ENCODE measurements at regions not wholly inside any gene's neighbourhood (a gene's known extent, or its start where the extent isn't known, plus 50 kb on each side); places are given as distances from the start of the nearest gene placed in this dataset.

GRCh38 chr13:88896466-88896865 lies 1225.3 kb downstream of the SLITRK5 start (continued):
- TF ChIP-seq STAT6 (CRISPR knock-in tag; conservative IDR thresholded peaks at IDR 0.05; ENCODE audit: low read depth), result no peak

GRCh38 chr13:88908961-88909441 lies 1237.8 kb downstream of the SLITRK5 start:
- ChIA-PET CTCF (no interaction called here), POLR2A (no interaction called here)
- Mint-ChIP-seq H3K9me3 (peaks cover 13% of the 10 kb centered on the region), H3K4me3 (no peak overlapping the region), H3K36me3 (peaks cover 7% of the 10 kb centered on the region), H3K27ac (no peak overlapping the region), H3K4me1 (peaks cover 5% of the 10 kb centered on the region), H3K27me3 (ENCODE audit: low read depth) (no peaks in the 10 kb centered on the region)
- TF ChIP-seq ZMAT4 (CRISPR knock-in tag; IDR thresholded peaks at IDR 0.05) (no peak), ZNF671 (CRISPR knock-in tag; IDR thresholded peaks at IDR 0.05) (no peak), CBFB (CRISPR knock-in tag; IDR thresholded peaks at IDR 0.05; ENCODE audit: low read depth) (no peak), ZNF219 (CRISPR knock-in tag; IDR thresholded peaks at IDR 0.05; ENCODE audit: borderline replicate concordance) (no peak), ZNF512 (CRISPR knock-in tag; IDR thresholded peaks at IDR 0.05; ENCODE audit: borderline replicate concordance) (no peak), ZNF317 (CRISPR knock-in tag; IDR thresholded peaks at IDR 0.05; ENCODE audit: borderline replicate concordance, low read depth) (no peak), TEAD1 (CRISPR knock-in tag; IDR thresholded peaks at IDR 0.05) (no peak), IRF2 (CRISPR knock-in tag; IDR thresholded peaks at IDR 0.05; ENCODE audit: borderline replicate concordance, low read depth) (no peak)
- TF ChIP-seq, protein P1, sequence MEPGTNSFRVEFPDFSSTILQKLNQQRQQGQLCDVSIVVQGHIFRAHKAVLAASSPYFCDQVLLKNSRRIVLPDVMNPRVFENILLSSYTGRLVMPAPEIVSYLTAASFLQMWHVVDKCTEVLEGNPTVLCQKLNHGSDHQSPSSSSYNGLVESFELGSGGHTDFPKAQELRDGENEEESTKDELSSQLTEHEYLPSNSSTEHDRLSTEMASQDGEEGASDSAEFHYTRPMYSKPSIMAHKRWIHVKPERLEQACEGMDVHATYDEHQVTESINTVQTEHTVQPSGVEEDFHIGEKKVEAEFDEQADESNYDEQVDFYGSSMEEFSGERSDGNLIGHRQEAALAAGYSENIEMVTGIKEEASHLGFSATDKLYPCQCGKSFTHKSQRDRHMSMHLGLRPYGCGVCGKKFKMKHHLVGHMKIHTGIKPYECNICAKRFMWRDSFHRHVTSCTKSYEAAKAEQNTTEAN (CRISPR knock-in tag; IDR thresholded peaks at IDR 0.05), result no peak
- DNase-seq (ENCODE audit: low spot score), result no peak
- no peak for ATAC-seq

- H3K9me3 Mint-ChIP-seq, result peaks cover 12% of the 10 kb centered on the region
- H3K27me3 Mint-ChIP-seq (ENCODE audit: low read depth), result no peaks in the 10 kb centered on the region
- no peak overlapping the region for H3K27ac Mint-ChIP-seq
- no peak overlapping the region for H3K4me3 Mint-ChIP-seq
- no peaks in the 10 kb centered on the region for H3K4me1 Mint-ChIP-seq
- DNase-seq (ENCODE audit: low spot score), result no peak
- TF ChIP-seq E2F1 (CRISPR knock-in tag; IDR thresholded peaks at IDR 0.05) (no peak), ZNF425 (CRISPR knock-in tag; conservative IDR thresholded peaks at IDR 0.05) (no peak), EMX1 (CRISPR knock-in tag; IDR thresholded peaks at IDR 0.05) (no peak), USF2 (CRISPR knock-in tag; IDR thresholded peaks at IDR 0.05) (no peak), MYBL2 (CRISPR knock-in tag; IDR thresholded peaks at IDR 0.05) (no peak), RELA (CRISPR knock-in tag; IDR thresholded peaks at IDR 0.05; ENCODE audit: borderline replicate concordance) (no peak), CREB1 (CRISPR knock-in tag; IDR thresholded peaks at IDR 0.05) (no peak)
- TF ChIP-seq, protein P2, sequence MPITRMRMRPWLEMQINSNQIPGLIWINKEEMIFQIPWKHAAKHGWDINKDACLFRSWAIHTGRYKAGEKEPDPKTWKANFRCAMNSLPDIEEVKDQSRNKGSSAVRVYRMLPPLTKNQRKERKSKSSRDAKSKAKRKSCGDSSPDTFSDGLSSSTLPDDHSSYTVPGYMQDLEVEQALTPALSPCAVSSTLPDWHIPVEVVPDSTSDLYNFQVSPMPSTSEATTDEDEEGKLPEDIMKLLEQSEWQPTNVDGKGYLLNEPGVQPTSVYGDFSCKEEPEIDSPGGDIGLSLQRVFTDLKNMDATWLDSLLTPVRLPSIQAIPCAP (CRISPR knock-in tag; IDR thresholded peaks at IDR 0.05), result no peak
- H3K36me3 Mint-ChIP-seq, result no peaks in the 10 kb centered on the region
- ChIA-PET POLR2A (no interaction called here), CTCF (no interaction called here)
- ATAC-seq, result no peak
These were observed 1248.9 kb downstream of the SLITRK5 start for GRCh38 chr13:88919970-88920628.
